Mammary epithelial cell (primary cell): ENCODE measurements at regions not wholly inside any gene's neighbourhood (a gene's known extent, or its start where the extent isn't known, plus 50 kb on each side); places are given as distances from the start of the nearest gene placed in this dataset.

Experiments
- EZH2 ChIP-seq: IDR thresholded peaks from 2 replicates; pipeline ENCODE4 v1.6.1; 2012; ENCODE audit warnings: low read length, inconsistent platforms, borderline replicate concordance
- TF ChIP-seq, protein P1 (sequence below), 2 donors: IDR thresholded peaks in 1 of 2; conservative IDR thresholded peaks in 1 of 2; 2 replicates each; pipeline ENCODE4 v1.5.1; 2011 to 2012; ENCODE audit warnings: inconsistent platforms in 2 of 2, low read length in 2 of 2, mild to moderate bottlenecking in 2 of 2, control low read depth in 1 of 2, low read depth in 1 of 2; ENCODE audit not compliant: insufficient read depth in 1 of 2; ENCODE audit errors: extremely low read depth in 1 of 2

DNA sequence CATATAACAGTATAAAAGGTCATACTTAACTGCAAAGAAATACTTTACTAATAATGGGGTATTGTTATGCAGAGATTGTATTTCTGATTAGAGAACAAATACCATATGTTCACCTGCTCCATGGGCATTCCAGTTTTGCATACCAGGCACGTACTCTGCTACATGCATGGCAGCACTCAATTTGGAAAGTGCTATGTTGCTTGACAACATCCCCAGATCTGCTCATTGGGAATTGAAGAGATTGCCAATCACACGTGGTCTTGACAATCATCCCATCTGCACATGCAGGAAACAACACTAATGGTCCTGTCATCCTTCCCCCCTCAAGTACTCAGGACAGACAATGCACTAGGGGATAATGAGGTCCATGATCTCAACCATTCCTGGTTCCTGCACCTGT lies 63.4 kb upstream of the PDE4B start:
- TF ChIP-seq, protein P1, sequence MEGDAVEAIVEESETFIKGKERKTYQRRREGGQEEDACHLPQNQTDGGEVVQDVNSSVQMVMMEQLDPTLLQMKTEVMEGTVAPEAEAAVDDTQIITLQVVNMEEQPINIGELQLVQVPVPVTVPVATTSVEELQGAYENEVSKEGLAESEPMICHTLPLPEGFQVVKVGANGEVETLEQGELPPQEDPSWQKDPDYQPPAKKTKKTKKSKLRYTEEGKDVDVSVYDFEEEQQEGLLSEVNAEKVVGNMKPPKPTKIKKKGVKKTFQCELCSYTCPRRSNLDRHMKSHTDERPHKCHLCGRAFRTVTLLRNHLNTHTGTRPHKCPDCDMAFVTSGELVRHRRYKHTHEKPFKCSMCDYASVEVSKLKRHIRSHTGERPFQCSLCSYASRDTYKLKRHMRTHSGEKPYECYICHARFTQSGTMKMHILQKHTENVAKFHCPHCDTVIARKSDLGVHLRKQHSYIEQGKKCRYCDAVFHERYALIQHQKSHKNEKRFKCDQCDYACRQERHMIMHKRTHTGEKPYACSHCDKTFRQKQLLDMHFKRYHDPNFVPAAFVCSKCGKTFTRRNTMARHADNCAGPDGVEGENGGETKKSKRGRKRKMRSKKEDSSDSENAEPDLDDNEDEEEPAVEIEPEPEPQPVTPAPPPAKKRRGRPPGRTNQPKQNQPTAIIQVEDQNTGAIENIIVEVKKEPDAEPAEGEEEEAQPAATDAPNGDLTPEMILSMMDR (conservative IDR thresholded peaks at IDR 0.05 in 1 of 2, IDR thresholded peaks at IDR 0.05 in 1 of 2; ENCODE audit: extremely low read depth in 1 of 2, insufficient read depth in 1 of 2, low read depth in 1 of 2, low read length in 2 of 2): no peak
- no peak for TF ChIP-seq EZH2
